Activated B cell treated with CpG ODN at 0.5 μM for 24 hours (primary cell): ENCODE measurements at regions not wholly inside any gene's neighbourhood (a gene's known extent, or its start where the extent isn't known, plus 50 kb on each side); places are given as distances from the start of the nearest gene placed in this dataset.

ENCODE experiments used
- ATAC-seq: fragments of 200-7000 bp; cut with Tn5 transposase; one replicate; pipeline ENCODE4 v1.10.0; 2021; ENCODE audit warnings: low read depth, mild to moderate bottlenecking, moderate library complexity
- CTCF ChIA-PET: fragments of 350-600 bp; sonication (Branson Sonifier 250); formaldehyde crosslinking; loops from one replicate; lab custom pipeline; 2021; ENCODE audit warnings: antibody characterized with exemption; lab: Charles Lee
- POLR2A ChIA-PET: fragments of 350-600 bp; sonication (Branson Sonifier 250); formaldehyde crosslinking; loops from one replicate; lab custom pipeline; 2021; ENCODE audit warnings: antibody characterized with exemption; lab: Charles Lee
- DNase-seq: peaks from one replicate; pipeline ENCODE4 v3.0.0; 2022
- H3K27ac Mint-ChIP-seq: one replicate; pipeline ENCODE4 v1.8.0; 2020; ENCODE audit warnings: mixed read lengths
- H3K27me3 Mint-ChIP-seq: one replicate; pipeline ENCODE4 v1.8.0; 2021; ENCODE audit warnings: mixed read lengths
- H3K36me3 Mint-ChIP-seq: one replicate; pipeline ENCODE4 v1.8.0; 2021; ENCODE audit warnings: low read depth, mixed read lengths
- H3K4me1 Mint-ChIP-seq: one replicate; pipeline ENCODE4 v1.8.0; 2021; ENCODE audit warnings: mixed read lengths
- H3K4me3 Mint-ChIP-seq: one replicate; pipeline ENCODE4 v1.8.0; 2020; ENCODE audit warnings: mild to moderate bottlenecking, mixed read lengths
- H3K9me3 Mint-ChIP-seq: one replicate; pipeline ENCODE4 v1.8.0; 2020; ENCODE audit warnings: mixed read lengths
- intact Hi-C: fragments of 100-400 bp; cut with micrococcal nuclease; formaldehyde crosslinking; loops from one replicate; pipeline ENCODE4 v1.15.1; 2024
- TF ChIP-seq, protein P1 (sequence below): fragments of 200-600 bp; IDR thresholded peaks from one replicate; pipeline ENCODE4 v1.8.0; 2022; ENCODE audit warnings: antibody characterized with exemption, mild to moderate bottlenecking

DNA sequence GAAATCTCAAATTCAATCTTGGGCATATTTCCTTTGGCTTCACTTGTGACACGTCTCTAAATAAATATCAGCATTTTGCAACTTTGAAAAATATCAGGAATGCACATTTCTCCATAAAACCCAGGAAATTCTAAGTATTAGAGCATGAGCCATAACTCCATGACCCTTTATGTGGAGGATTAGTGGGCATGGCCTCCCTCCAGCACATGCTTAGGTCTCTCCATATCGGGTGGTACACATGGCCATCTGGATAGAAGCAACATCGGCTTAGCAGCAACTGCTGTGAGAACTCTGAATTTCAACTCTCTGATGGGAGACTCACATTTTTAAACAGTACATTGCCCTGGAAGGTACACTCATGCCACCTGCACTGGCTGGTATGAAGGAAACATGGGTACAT, 73.7 kb upstream of the EGFLAM start:
- no peaks in the 10 kb centered on the region for H3K9me3 Mint-ChIP-seq
- ATAC-seq (no peak), DNase-seq (no peak)
- no peak overlapping the region for H3K27ac Mint-ChIP-seq
- ChIA-PET POLR2A (no interaction called here), CTCF (no interaction called here)
- no peaks in the 10 kb centered on the region for H3K36me3 Mint-ChIP-seq
- intact Hi-C loops: no loop called here
- peaks cover 6% of the 10 kb centered on the region for H3K27me3 Mint-ChIP-seq
- no peak overlapping the region for H3K4me3 Mint-ChIP-seq
- TF ChIP-seq, protein P1, sequence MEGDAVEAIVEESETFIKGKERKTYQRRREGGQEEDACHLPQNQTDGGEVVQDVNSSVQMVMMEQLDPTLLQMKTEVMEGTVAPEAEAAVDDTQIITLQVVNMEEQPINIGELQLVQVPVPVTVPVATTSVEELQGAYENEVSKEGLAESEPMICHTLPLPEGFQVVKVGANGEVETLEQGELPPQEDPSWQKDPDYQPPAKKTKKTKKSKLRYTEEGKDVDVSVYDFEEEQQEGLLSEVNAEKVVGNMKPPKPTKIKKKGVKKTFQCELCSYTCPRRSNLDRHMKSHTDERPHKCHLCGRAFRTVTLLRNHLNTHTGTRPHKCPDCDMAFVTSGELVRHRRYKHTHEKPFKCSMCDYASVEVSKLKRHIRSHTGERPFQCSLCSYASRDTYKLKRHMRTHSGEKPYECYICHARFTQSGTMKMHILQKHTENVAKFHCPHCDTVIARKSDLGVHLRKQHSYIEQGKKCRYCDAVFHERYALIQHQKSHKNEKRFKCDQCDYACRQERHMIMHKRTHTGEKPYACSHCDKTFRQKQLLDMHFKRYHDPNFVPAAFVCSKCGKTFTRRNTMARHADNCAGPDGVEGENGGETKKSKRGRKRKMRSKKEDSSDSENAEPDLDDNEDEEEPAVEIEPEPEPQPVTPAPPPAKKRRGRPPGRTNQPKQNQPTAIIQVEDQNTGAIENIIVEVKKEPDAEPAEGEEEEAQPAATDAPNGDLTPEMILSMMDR: no peak
- no peaks in the 10 kb centered on the region for H3K4me1 Mint-ChIP-seq

DNA sequence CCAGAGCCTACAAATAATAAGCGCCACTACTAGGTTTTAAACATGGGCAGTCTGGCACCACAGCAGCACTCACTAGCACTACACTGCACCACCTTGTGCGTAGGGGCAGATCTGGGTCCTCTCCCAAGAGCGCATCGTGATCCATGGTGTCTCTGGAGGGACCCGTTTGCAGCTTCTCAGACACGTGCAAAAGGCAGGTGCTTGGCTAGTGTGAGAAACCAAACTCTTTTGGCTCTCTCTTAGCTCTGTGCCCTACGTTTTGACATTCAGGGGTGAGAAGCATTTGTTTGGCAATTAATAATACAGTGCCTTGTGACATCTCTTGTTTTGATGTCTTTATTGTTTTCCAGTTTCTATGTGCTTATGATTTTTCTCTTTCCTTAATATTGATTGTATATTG, 75.4 kb upstream of the EGFLAM start:
- no peaks in the 10 kb centered on the region for H3K9me3 Mint-ChIP-seq
- no peaks in the 10 kb centered on the region for H3K4me1 Mint-ChIP-seq
- CTCF ChIA-PET: no interaction called here
- H3K27me3 Mint-ChIP-seq: peaks cover 13% of the 10 kb centered on the region
- ATAC-seq (no peak), DNase-seq (no peak)
- TF ChIP-seq, protein P1: no peak
- H3K36me3 Mint-ChIP-seq: no peaks in the 10 kb centered on the region
- H3K27ac Mint-ChIP-seq: no peak overlapping the region
- no peak overlapping the region for H3K4me3 Mint-ChIP-seq
- POLR2A ChIA-PET: no interaction called here
- intact Hi-C loops: no loop called here

- CTCF ChIA-PET: no interaction called here
- H3K4me3 Mint-ChIP-seq: no peak overlapping the region
- no peaks in the 10 kb centered on the region for H3K9me3 Mint-ChIP-seq
- ATAC-seq: no peak
- no peaks in the 10 kb centered on the region for H3K27me3 Mint-ChIP-seq
- no peaks in the 10 kb centered on the region for H3K4me1 Mint-ChIP-seq
- no peak for DNase-seq
- TF ChIP-seq, protein P1: no peak
- no peaks in the 10 kb centered on the region for H3K36me3 Mint-ChIP-seq
- no peak overlapping the region for H3K27ac Mint-ChIP-seq
- intact Hi-C loops: no loop called here
- POLR2A ChIA-PET: no interaction called here
Observed at GRCh38 chr5:38168029-38168428, 90.3 kb upstream of the EGFLAM start.

DNA sequence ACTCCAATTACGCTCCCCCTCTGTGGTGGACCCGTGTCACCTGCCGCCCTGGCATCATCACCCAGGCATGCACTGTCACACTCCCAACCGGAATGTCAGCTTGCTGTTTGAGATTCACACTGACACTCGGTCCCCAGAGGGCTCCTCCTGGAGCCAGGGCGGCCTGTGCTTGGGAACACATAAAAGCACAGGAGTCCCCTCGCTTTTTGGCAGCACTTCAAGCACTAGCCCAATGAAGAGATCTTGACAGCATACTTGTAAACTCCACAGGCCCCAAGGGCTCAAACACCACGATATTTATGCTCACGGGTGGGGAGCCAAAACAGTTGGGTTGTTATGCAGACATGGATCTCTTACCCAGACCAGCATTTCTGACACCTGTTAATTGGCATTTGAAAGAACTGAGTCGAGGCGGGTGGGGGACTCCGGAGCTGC, 90.8 kb upstream of the EGFLAM start:
- ChIA-PET POLR2A (no interaction called here), CTCF (no interaction called here)
- H3K27me3 Mint-ChIP-seq: no peaks in the 10 kb centered on the region
- H3K36me3 Mint-ChIP-seq: no peaks in the 10 kb centered on the region
- H3K27ac Mint-ChIP-seq: no peak overlapping the region
- no peaks in the 10 kb centered on the region for H3K4me1 Mint-ChIP-seq
- no peak for DNase-seq
- TF ChIP-seq, protein P1: no peak
- ATAC-seq: no peak
- no peaks in the 10 kb centered on the region for H3K9me3 Mint-ChIP-seq
- H3K4me3 Mint-ChIP-seq: no peak overlapping the region
- intact Hi-C loops: no loop called here

DNA sequence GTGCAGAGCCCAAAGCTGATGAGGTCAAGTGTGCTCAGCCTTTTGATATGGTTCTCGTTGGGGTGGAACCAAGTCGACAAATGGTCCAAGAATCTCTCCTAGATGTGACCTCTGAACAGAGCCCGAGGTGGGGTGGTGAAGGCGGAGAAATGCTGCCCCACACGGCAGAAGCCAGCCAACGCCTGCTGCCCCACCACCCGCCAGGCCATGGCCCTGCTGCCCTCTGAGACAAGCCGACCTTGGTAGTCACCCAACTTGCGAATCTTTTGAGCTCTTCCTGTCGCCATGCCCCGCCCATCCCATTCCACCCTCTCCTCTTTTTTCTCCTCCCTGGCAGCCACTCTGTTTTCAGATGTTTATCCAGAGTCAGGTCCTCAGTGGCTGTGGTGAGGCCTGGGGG, 91.5 kb upstream of the EGFLAM start:
- Mint-ChIP-seq H3K9me3 (no peaks in the 10 kb centered on the region), H3K4me1 (no peaks in the 10 kb centered on the region), H3K4me3 (no peak overlapping the region), H3K36me3 (no peaks in the 10 kb centered on the region), H3K27me3 (no peaks in the 10 kb centered on the region), H3K27ac (no peak overlapping the region)
- DNase-seq (no peak), ATAC-seq (no peak)
- ChIA-PET POLR2A (no interaction called here), CTCF (no interaction called here)
- TF ChIP-seq, protein P1: no peak
- intact Hi-C loops: no loop called here
